ENCODE measurements at regions not wholly inside any gene's neighbourhood (a gene's known extent, or its start where the extent isn't known, plus 50 kb on each side); places are given as distances from the start of the nearest gene placed in this dataset.
"Not testable (repeated sequence)": the region's sequence is repeated elsewhere in the genome, so short reads cannot be mapped to it uniquely, and the experiment has no call there.

DNA sequence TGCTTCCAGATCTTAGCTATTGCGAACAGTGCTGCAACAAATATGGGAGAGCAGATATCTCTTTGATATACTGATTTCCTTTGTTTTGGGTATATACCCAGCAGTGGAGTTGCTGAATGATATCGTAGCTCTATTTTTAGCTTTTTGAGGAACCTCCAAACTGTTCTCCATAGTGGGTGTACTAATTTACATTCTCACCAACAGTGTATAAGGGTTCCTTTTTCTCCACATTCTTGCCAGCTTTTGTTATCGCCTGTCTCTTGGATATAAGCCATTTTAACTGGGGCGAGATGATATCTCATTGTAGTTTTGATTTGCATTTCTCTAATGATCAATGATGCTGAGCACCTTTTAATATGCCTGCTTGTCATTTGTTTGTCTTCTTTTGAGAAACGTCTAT is 196.0 kb downstream of the RPIA start:
- TF ChIP-seq, protein P1, sequence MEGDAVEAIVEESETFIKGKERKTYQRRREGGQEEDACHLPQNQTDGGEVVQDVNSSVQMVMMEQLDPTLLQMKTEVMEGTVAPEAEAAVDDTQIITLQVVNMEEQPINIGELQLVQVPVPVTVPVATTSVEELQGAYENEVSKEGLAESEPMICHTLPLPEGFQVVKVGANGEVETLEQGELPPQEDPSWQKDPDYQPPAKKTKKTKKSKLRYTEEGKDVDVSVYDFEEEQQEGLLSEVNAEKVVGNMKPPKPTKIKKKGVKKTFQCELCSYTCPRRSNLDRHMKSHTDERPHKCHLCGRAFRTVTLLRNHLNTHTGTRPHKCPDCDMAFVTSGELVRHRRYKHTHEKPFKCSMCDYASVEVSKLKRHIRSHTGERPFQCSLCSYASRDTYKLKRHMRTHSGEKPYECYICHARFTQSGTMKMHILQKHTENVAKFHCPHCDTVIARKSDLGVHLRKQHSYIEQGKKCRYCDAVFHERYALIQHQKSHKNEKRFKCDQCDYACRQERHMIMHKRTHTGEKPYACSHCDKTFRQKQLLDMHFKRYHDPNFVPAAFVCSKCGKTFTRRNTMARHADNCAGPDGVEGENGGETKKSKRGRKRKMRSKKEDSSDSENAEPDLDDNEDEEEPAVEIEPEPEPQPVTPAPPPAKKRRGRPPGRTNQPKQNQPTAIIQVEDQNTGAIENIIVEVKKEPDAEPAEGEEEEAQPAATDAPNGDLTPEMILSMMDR (IDR thresholded peaks at IDR 0.05), result not testable (repeated sequence)
- not testable (repeated sequence) for TF ChIP-seq POLR2AphosphoS5, POLR2A (IDR thresholded peaks at IDR 0.05)
